ENCODE measurements at regions not wholly inside any gene's neighbourhood (a gene's known extent, or its start where the extent isn't known, plus 50 kb on each side); places are given as distances from the start of the nearest gene placed in this dataset.

- H3K4me3 ChIP-seq (ENCODE audit: low read depth, low read length) = no peak overlapping the region
- TF ChIP-seq, protein P1, sequence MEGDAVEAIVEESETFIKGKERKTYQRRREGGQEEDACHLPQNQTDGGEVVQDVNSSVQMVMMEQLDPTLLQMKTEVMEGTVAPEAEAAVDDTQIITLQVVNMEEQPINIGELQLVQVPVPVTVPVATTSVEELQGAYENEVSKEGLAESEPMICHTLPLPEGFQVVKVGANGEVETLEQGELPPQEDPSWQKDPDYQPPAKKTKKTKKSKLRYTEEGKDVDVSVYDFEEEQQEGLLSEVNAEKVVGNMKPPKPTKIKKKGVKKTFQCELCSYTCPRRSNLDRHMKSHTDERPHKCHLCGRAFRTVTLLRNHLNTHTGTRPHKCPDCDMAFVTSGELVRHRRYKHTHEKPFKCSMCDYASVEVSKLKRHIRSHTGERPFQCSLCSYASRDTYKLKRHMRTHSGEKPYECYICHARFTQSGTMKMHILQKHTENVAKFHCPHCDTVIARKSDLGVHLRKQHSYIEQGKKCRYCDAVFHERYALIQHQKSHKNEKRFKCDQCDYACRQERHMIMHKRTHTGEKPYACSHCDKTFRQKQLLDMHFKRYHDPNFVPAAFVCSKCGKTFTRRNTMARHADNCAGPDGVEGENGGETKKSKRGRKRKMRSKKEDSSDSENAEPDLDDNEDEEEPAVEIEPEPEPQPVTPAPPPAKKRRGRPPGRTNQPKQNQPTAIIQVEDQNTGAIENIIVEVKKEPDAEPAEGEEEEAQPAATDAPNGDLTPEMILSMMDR (IDR thresholded peaks at IDR 0.05; ENCODE audit: low read depth, low read length) = no peak
Measured at GRCh38 chr6:166041277-166041676, 126.4 kb downstream of the TBXT start.

GRCh38 chr6:166040292-166040691 lies 127.4 kb downstream of the TBXT start:
- H3K4me3 ChIP-seq (ENCODE audit: low read depth, low read length) = no peak overlapping the region
- TF ChIP-seq, protein P1 (IDR thresholded peaks at IDR 0.05; ENCODE audit: low read depth, low read length) = no peak

DNA sequence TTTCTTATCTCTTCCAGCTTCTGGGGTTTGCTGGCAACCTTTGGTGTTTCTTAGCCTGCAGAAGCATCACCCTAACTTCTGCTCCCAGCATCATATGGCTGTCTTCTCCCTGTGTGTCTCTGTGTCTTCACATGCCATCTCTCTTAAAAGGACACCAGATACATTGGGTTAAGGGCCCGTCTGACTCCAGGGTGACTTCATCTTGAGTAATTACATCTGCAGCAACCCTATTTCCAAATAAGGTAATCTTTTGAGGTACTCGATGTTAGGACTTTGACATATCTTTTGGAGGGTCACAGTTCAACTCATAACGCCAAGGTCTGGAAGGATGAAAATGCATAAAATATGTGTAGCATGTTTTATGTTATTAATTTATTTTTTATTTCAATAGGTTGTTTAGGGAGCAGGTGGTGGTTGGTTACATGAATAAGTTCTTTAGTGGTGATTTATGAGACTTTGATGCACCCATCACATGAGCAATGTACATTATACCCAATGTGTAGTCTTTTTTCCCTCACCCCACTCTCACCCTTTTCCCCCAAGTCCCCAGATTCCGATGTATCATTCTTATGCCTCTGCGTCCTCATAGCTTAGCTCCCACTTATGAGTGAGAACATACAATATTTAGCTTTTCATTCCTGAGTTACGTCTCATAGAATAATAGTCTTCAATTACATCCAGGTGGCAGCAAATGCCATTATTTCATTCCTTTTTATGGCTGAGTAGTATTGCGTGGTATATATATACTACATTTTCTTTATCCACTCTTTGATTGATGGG lies 131.1 kb downstream of the TBXT start:
- H3K4me3 ChIP-seq (ENCODE audit: low read depth, low read length) = no peak overlapping the region
- TF ChIP-seq, protein P1 (IDR thresholded peaks at IDR 0.05; ENCODE audit: low read depth, low read length) = no peak

GRCh38 chr6:166032366-166033200 lies 135.1 kb downstream of the TBXT start:
- no peak overlapping the region for H3K4me3 ChIP-seq (ENCODE audit: low read depth, low read length)
- TF ChIP-seq, protein P1 (IDR thresholded peaks at IDR 0.05; ENCODE audit: low read depth, low read length) = no peak; the same call in 1 of the 2 replicates

DNA sequence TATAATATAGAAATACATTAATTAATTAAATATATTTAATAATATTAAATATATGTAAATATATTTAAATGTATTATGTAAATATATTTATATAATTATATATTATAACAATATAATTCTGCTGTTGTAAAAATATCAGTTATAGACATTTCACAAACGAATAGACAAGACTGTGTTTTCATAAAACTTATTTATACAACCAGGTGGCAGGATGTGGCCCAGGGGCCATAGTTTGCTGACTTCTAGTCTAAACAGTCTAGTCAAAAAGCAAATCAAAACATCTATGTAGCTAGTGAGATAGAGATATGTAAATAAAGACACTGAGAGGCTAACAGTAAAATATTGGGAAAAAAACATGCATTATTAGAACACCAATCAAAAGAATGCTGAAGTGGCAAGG lies 136.4 kb downstream of the TBXT start:
- H3K4me3 ChIP-seq (ENCODE audit: low read depth, low read length) = no peak overlapping the region
- TF ChIP-seq, protein P1 (IDR thresholded peaks at IDR 0.05; ENCODE audit: low read depth, low read length) = no peak

GRCh38 chr6:166029506-166029905 lies 138.1 kb downstream of the TBXT start:
- H3K4me3 ChIP-seq (ENCODE audit: low read depth, low read length) = no peak overlapping the region
- TF ChIP-seq, protein P1 (IDR thresholded peaks at IDR 0.05; ENCODE audit: low read depth, low read length) = no peak

DNA sequence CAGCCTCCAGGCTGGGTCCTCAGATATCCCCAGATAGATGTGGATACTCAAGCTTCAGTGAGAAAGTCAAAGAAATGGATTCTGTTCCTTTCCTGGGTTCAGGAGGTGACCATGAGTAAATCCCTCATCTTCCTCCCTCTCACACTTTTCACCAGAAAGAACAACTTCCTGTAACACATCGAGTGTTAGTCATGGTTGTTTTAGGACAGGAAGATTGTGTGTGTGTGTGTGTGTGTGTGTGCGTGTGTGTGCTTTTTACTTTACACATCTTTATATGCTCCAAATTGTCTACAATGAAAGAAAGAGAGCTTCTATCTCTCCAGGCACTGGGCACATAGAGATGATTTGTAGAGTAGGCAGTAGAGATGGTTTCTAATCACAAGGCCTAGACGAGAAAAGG lies 139.9 kb downstream of the TBXT start:
- H3K4me3 ChIP-seq (ENCODE audit: low read depth, low read length) = no peak overlapping the region
- TF ChIP-seq, protein P1 (IDR thresholded peaks at IDR 0.05; ENCODE audit: low read depth, low read length) = no peak

Measured in WI38 (cell line).